ENCODE measurements at regions not wholly inside any gene's neighbourhood (a gene's known extent, or its start where the extent isn't known, plus 50 kb on each side); places are given as distances from the start of the nearest gene placed in this dataset.
"Not testable (repeated sequence)": the region's sequence is repeated elsewhere in the genome, so short reads cannot be mapped to it uniquely, and the experiment has no call there.

GRCh38 chrX:45571453-45571852 lies 370.8 kb upstream of the DIPK2B start:
- H3K4me1 ChIP-seq = no peaks in the 10 kb centered on the region
- no peaks in the 10 kb centered on the region for H3K9me3 ChIP-seq
- no peaks in the 10 kb centered on the region for H3K36me3 ChIP-seq
- no peak for TF ChIP-seq CTCF (IDR thresholded peaks at IDR 0.05)
- no peaks in the 10 kb centered on the region for H3K27me3 ChIP-seq
- no peak for DNase-seq (ENCODE audit: low spot score)
- no peak overlapping the region for H3K27ac ChIP-seq
- H3K4me3 ChIP-seq = no peak overlapping the region

GRCh38 chrX:45566456-45566855 lies 365.8 kb upstream of the DIPK2B start:
- Histone ChIP-seq H3K4me3 (no peak overlapping the region), H3K27me3 (no peaks in the 10 kb centered on the region), H3K4me1 (no peaks in the 10 kb centered on the region), H3K36me3 (no peaks in the 10 kb centered on the region), H3K27ac (no peak overlapping the region), H3K9me3 (no peaks in the 10 kb centered on the region)
- TF ChIP-seq CTCF (IDR thresholded peaks at IDR 0.05) = no peak
- no peak for DNase-seq (ENCODE audit: low spot score)

GRCh38 chrX:45557387-45557786 lies 356.7 kb upstream of the DIPK2B start:
- Histone ChIP-seq H3K27ac (no peak overlapping the region), H3K27me3 (no peaks in the 10 kb centered on the region), H3K4me3 (no peak overlapping the region), H3K9me3 (no peaks in the 10 kb centered on the region), H3K36me3 (no peaks in the 10 kb centered on the region), H3K4me1 (no peaks in the 10 kb centered on the region)
- TF ChIP-seq CTCF (IDR thresholded peaks at IDR 0.05) = peak in 1 of 2 donors; percentile 39
- DNase-seq (ENCODE audit: low spot score) = no peak

- no peak for DNase-seq (ENCODE audit: low spot score)
- H3K4me3 ChIP-seq = no peak overlapping the region
- no peak for TF ChIP-seq CTCF (IDR thresholded peaks at IDR 0.05)
- H3K36me3 ChIP-seq = no peaks in the 10 kb centered on the region
- no peaks in the 10 kb centered on the region for H3K9me3 ChIP-seq
- H3K4me1 ChIP-seq = no peaks in the 10 kb centered on the region
- no peaks in the 10 kb centered on the region for H3K27me3 ChIP-seq
- no peak overlapping the region for H3K27ac ChIP-seq
Observed at GRCh38 chrX:45554736-45555135, 354.1 kb upstream of the DIPK2B start.

GRCh38 chrX:45553417-45553816 lies 352.7 kb upstream of the DIPK2B start:
- TF ChIP-seq CTCF (IDR thresholded peaks at IDR 0.05) = no peak
- Histone ChIP-seq H3K36me3 (no peaks in the 10 kb centered on the region), H3K4me3 (no peak overlapping the region), H3K4me1 (no peaks in the 10 kb centered on the region), H3K9me3 (no peaks in the 10 kb centered on the region), H3K27ac (no peak overlapping the region), H3K27me3 (no peaks in the 10 kb centered on the region)
- DNase-seq (ENCODE audit: low spot score) = no peak

GRCh38 chrX:45546697-45547096 lies 346.0 kb upstream of the DIPK2B start:
- H3K36me3 ChIP-seq; H3K4me1 ChIP-seq; H3K27ac ChIP-seq; H3K27me3 ChIP-seq; DNase-seq (ENCODE audit: low spot score); H3K4me3 ChIP-seq: not testable (repeated sequence)
- peaks cover 0 to 23% of the 10 kb centered on the region in 2 donors for H3K9me3 ChIP-seq

All from right atrium auricular region (tissue), 2 donors.